ENCODE measurements at regions not wholly inside any gene's neighbourhood (a gene's known extent, or its start where the extent isn't known, plus 50 kb on each side); places are given as distances from the start of the nearest gene placed in this dataset.

- TF ChIP-seq CHD7 (IDR thresholded peaks at IDR 0.05; ENCODE audit: insufficient replicate concordance, low read length) (no peak), GTF2F1 (IDR thresholded peaks at IDR 0.05; ENCODE audit: borderline replicate concordance, low read depth, low read length) (no peak), CBX5 (IDR thresholded peaks at IDR 0.05; ENCODE audit: low read depth, low read length) (no peak)
These were observed 90.4 kb upstream of the RASGEF1B start (continued) for GRCh38 chr4:81562093-81562492.

All from H1 (cell line).